ENCODE measurements at regions not wholly inside any gene's neighbourhood (a gene's known extent, or its start where the extent isn't known, plus 50 kb on each side); places are given as distances from the start of the nearest gene placed in this dataset.

GRCh38 chr15:69732133-69732532 lies 279.5 kb downstream of the RPLP1 start:
- no peak overlapping the region for H2BK15ac ChIP-seq (ENCODE audit: low read depth, low read length)
- intact Hi-C loops (cut with micrococcal nuclease) = no loop called here
- CTCF ChIA-PET = interaction anchor here (0.6 kb wide), 1 partner anchor 9 kb away, joined by 3 read pairs; no protein-coding TSS in a partner anchor
- no peak overlapping the region for H2AK5ac ChIP-seq (ENCODE audit: low read depth, low read length)
- WGBS, 2 experiments (ENCODE audit: extremely low coverage in 2 of 2, insufficient read length in 1 of 2) = no CpG with 5 or more reads among the region's 1 CpG
- no peak overlapping the region for H2AK9ac ChIP-seq (replicated peaks; ENCODE audit: low read depth, low read length, poor library complexity)
- in situ Hi-C loops (cut with MboI; ENCODE audit: low sequenced_read_pairs) = no loop called here
- H3K9me1 ChIP-seq (ENCODE audit: insufficient read depth, low read length) = no peaks in the 10 kb centered on the region
- dilution Hi-C loops (cut with HindIII; ENCODE audit: low sequenced_read_pairs, unreplicated experiment) = no loop called here
- no peak overlapping the region for H2BK20ac ChIP-seq (ENCODE audit: low read depth, low read length)
- H4K5ac ChIP-seq (ENCODE audit: low read depth, low read length) = no peak overlapping the region
- H3K9ac ChIP-seq (ENCODE audit: low read depth, low read length) = no peak overlapping the region
- no peak overlapping the region for H3K14ac ChIP-seq (replicated peaks; ENCODE audit: low read depth, low read length)
- no peaks in the 10 kb centered on the region for H4K20me1 ChIP-seq (ENCODE audit: insufficient read depth, low read length)
- no peak overlapping the region for H3K4me2 ChIP-seq (ENCODE audit: low read depth, low read length)
- no peak for DNase-seq
- H3K4me3 ChIP-seq (ENCODE audit: insufficient read depth, low read depth, low read length) = no peak overlapping the region
- H3K27me3 ChIP-seq (ENCODE audit: control insufficient read depth, insufficient read depth, low read length) = peaks cover 48% of the 10 kb centered on the region
- H3K56ac ChIP-seq (ENCODE audit: extremely low read depth, insufficient read depth, low read length) = no peak overlapping the region
- no peaks in the 10 kb centered on the region for H3K79me1 ChIP-seq (ENCODE audit: low read depth in 1 of 2, low read length in 2 of 2)
- no peak for ATAC-seq (ENCODE audit: low read depth)
- H3K4ac ChIP-seq (ENCODE audit: low read depth, low read length) = no peak overlapping the region
- no peaks in the 10 kb centered on the region for H3K9me3 ChIP-seq (ENCODE audit: control insufficient read depth, insufficient read depth, low read length)
- H2BK5ac ChIP-seq (ENCODE audit: low read depth, low read length, poor library complexity, severe bottlenecking) = no peak overlapping the region
- no peak for TF ChIP-seq RAD21 (IDR thresholded peaks at IDR 0.05; ENCODE audit: low read length)
- no peak for TF ChIP-seq RFX5 (IDR thresholded peaks at IDR 0.05; ENCODE audit: low read depth, low read length)
- TF ChIP-seq SMC3 (IDR thresholded peaks at IDR 0.05; ENCODE audit: low read depth, low read length) = no peak
- TF ChIP-seq BHLHE40 (IDR thresholded peaks at IDR 0.05; ENCODE audit: low read depth, low read length) = no peak
- no peak for TF ChIP-seq ELK1 (IDR thresholded peaks at IDR 0.05; ENCODE audit: borderline replicate concordance, low read depth, low read length)
- no peak for TF ChIP-seq RCOR1 (IDR thresholded peaks at IDR 0.05; ENCODE audit: insufficient replicate concordance, low read length)
- TF ChIP-seq CEBPB (IDR thresholded peaks at IDR 0.05; ENCODE audit: low read depth, low read length) = no peak
- TF ChIP-seq NFE2L2 (IDR thresholded peaks at IDR 0.05; ENCODE audit: low read depth, low read length) = no peak
- TF ChIP-seq MAFK (IDR thresholded peaks at IDR 0.05; ENCODE audit: low read depth, low read length) = no peak
- TF ChIP-seq CTCF (conservative IDR thresholded peaks at IDR 0.05; ENCODE audit: low read depth, low read length) = no peak
- TF ChIP-seq USF2 (IDR thresholded peaks at IDR 0.05; ENCODE audit: low read depth, low read length) = no peak
- TF ChIP-seq POLR2A (IDR thresholded peaks at IDR 0.05; ENCODE audit: low read depth, low read length) = no peak
- TF ChIP-seq FOS (IDR thresholded peaks at IDR 0.05; ENCODE audit: low read depth, low read length) = no peak
- TF ChIP-seq CHD1 (IDR thresholded peaks at IDR 0.05; ENCODE audit: low read depth, low read length) = no peak
- TF ChIP-seq MAZ (IDR thresholded peaks at IDR 0.05; ENCODE audit: borderline replicate concordance, low read depth, low read length) = no peak
- no peak for TF ChIP-seq MXI1 (IDR thresholded peaks at IDR 0.05; ENCODE audit: borderline replicate concordance, low read depth, low read length)
- H3K27ac ChIP-seq (ENCODE audit: insufficient read depth, low read length) = no peak overlapping the region
- no peaks in the 10 kb centered on the region for H3K36me3 ChIP-seq (ENCODE audit: control insufficient read depth, insufficient read depth, low read length)
- POLR2A ChIA-PET (ENCODE audit: unreplicated experiment) = no interaction called here
- H3K23ac ChIP-seq (ENCODE audit: low read depth, low read length) = no peak overlapping the region
- H4K8ac ChIP-seq (ENCODE audit: low read depth in 2 of 2, low read length in 2 of 2) = no peak overlapping the region
- no peak overlapping the region for H3K18ac ChIP-seq (ENCODE audit: low read depth, low read length)
- no peak overlapping the region for H2BK120ac ChIP-seq (ENCODE audit: low read depth, low read length)
- H4K91ac ChIP-seq (ENCODE audit: insufficient read depth, low read depth, low read length) = no peak overlapping the region
- H2AFZ ChIP-seq (replicated peaks; ENCODE audit: low read length, poor library complexity) = no peak overlapping the region
- BruUV-seq (replicated peaks) = no TSS peak
- H3K4me1 ChIP-seq (ENCODE audit: control insufficient read depth, insufficient read depth, low read length) = no peaks in the 10 kb centered on the region; the same call in 1 of the 2 replicates
